ENCODE measurements at regions not wholly inside any gene's neighbourhood (a gene's known extent, or its start where the extent isn't known, plus 50 kb on each side); places are given as distances from the start of the nearest gene placed in this dataset.

DNA sequence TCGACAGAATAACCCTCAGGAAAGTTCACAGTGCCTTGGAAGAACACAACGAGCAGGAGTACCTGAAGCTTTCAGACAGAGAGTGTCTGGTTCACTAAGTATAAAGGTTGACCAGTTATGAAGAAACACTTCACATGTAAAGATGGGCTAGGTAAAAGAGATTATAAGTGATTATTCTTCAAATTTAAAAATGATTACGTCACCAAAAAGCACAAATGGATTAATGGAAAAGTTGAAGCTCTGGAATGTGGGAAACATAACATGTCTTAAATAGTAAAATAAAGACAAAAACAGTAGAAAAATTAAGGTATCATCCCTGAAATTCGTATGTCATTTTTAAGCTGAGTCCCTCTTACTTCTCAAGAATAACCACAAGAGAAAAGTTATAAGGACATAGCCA is 643.9 kb upstream of the KLF12 start:
- H3K4me3 Mint-ChIP-seq, result no peak overlapping the region
- H3K4me1 Mint-ChIP-seq, result no peaks in the 10 kb centered on the region
- ATAC-seq (ENCODE audit: low read depth in 2 of 2) (no peak), DNase-seq (no peak)
- H3K27me3 Mint-ChIP-seq, result no peaks in the 10 kb centered on the region
- H3K27ac Mint-ChIP-seq, result no peak overlapping the region
- peaks cover 0 to 4% (median 0%) of the 10 kb centered on the region in 7 donors for H3K9me3 Mint-ChIP-seq
- H3K36me3 Mint-ChIP-seq, result no peaks in the 10 kb centered on the region

DNA sequence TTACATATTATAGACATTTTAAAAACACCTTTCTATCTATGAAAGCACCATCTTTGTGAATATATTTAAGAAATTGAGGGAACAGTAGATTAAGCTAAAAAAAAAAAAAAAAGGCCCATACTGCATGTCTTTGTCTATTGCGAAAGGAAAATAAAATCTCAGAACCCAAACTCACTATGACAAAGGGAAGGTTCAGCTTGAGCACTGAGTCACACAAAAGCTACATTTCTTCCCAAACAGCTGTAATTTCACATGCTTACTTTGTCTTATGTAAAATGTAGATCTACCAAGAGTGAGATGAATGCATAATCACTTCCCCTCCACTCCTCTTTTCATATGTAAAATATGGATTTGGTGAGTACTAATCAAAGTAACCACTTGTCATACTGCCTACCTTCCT is 640.1 kb upstream of the KLF12 start:
- no peak for DNase-seq
- Mint-ChIP-seq H3K9me3 (peaks cover 0 to 4% (median 0%) of the 10 kb centered on the region in 7 donors), H3K36me3 (no peaks in the 10 kb centered on the region), H3K27me3 (no peaks in the 10 kb centered on the region), H3K4me3 (no peak overlapping the region), H3K4me1 (no peaks in the 10 kb centered on the region), H3K27ac (no peak overlapping the region)
- no peak for ATAC-seq (ENCODE audit: low read depth in 2 of 2)

DNA sequence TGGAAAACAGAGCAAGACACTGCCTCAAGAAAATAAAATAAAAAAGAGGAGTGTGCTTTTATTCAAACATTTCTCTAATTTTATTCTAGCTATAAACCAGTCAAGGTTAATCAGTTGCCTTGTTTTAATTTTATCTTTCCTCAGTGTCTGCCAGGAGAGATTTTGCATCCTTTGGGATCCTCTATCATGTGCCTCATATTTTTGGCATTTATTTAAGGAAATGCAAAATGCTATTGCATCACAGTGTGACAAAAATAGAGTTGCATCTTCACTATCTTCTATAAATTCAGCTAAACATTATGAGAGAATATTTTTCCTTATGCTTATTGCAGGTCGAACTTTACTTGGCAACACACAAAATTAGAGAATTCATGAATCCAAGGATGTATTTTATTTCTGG is 639.0 kb upstream of the KLF12 start:
- no peak for DNase-seq
- Mint-ChIP-seq H3K4me1 (no peaks in the 10 kb centered on the region), H3K27ac (no peak overlapping the region), H3K4me3 (no peak overlapping the region), H3K27me3 (no peaks in the 10 kb centered on the region), H3K36me3 (no peaks in the 10 kb centered on the region), H3K9me3 (peaks cover 0 to 4% (median 0%) of the 10 kb centered on the region in 7 donors)
- no peak for ATAC-seq (ENCODE audit: low read depth in 2 of 2)

DNA sequence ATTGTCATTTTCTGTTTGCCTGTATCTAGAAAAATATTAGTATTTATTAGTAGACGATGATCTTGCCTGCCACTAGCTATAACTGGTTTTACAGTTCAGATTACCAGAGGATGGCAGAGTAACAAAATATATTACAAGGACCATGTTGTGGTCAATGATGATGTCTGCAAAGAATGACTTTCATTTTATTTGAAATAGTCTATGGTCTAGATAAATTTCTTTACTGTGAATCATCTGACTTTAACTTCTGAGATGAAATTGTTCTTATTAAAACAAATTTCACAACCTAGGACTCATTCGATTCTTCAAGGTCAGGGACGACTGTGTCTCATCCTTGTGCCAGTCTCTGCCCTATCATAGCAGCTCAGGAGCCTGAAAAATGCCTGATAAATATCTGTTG is 637.8 kb upstream of the KLF12 start:
- ATAC-seq (ENCODE audit: low read depth in 2 of 2) (no peak), DNase-seq (no peak)
- Mint-ChIP-seq H3K9me3 (peaks cover 0 to 4% (median 0%) of the 10 kb centered on the region in 7 donors), H3K4me1 (no peaks in the 10 kb centered on the region), H3K27ac (no peak overlapping the region), H3K27me3 (no peaks in the 10 kb centered on the region), H3K4me3 (no peak overlapping the region), H3K36me3 (no peaks in the 10 kb centered on the region)

DNA sequence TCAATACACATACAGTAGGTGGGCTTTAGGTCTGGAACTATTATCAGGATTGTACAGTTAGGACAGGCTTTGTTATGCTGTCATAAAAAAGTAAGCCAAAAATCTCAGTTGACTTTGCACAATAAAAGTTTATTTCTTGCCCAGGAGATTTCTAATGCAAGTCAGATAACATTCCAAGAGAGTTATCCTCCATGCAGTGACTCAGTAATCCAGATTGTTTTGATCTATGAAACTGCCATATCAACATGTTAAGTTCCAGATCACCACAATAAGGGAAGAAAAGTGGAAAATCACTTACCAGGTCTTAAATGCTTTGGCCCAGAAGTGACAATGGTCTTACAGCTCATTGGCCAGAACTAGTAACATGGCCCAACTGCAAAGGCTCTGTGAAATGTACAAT is 636.2 kb upstream of the KLF12 start:
- no peak for ATAC-seq (ENCODE audit: low read depth in 2 of 2)
- H3K36me3 Mint-ChIP-seq, result no peaks in the 10 kb centered on the region
- no peak overlapping the region for H3K27ac Mint-ChIP-seq
- no peak overlapping the region for H3K4me3 Mint-ChIP-seq
- H3K4me1 Mint-ChIP-seq, result no peaks in the 10 kb centered on the region
- H3K27me3 Mint-ChIP-seq, result no peaks in the 10 kb centered on the region
- peaks cover 0 to 4% (median 0%) of the 10 kb centered on the region in 7 donors for H3K9me3 Mint-ChIP-seq
- DNase-seq, result no peak

DNA sequence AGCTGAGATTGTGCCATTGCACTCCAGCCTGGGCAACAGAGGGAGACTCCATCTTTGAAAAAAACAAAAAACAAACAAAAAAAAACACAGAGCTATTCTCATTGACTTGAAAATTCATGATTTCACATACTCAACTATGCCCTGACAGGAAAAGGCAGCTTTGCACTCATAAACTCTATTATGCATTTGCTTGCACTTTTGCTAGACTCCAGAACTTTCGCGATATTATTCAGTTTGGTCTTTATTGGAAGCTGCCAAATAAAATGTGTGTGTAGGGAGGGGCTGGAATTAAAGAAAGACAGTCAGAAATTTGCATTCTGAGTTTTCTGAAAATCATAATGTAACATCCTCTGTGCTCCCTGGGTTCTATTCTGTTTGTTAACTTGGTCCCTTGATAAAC is 635.1 kb upstream of the KLF12 start:
- peaks cover 0 to 6% (median 0%) of the 10 kb centered on the region in 7 donors for H3K9me3 Mint-ChIP-seq
- ATAC-seq (ENCODE audit: low read depth in 2 of 2) (no peak), DNase-seq (no peak)
- H3K36me3 Mint-ChIP-seq, result no peaks in the 10 kb centered on the region
- H3K4me1 Mint-ChIP-seq, result no peaks in the 10 kb centered on the region
- H3K4me3 Mint-ChIP-seq, result no peak overlapping the region
- H3K27me3 Mint-ChIP-seq, result no peaks in the 10 kb centered on the region
- H3K27ac Mint-ChIP-seq, result no peak overlapping the region

DNA sequence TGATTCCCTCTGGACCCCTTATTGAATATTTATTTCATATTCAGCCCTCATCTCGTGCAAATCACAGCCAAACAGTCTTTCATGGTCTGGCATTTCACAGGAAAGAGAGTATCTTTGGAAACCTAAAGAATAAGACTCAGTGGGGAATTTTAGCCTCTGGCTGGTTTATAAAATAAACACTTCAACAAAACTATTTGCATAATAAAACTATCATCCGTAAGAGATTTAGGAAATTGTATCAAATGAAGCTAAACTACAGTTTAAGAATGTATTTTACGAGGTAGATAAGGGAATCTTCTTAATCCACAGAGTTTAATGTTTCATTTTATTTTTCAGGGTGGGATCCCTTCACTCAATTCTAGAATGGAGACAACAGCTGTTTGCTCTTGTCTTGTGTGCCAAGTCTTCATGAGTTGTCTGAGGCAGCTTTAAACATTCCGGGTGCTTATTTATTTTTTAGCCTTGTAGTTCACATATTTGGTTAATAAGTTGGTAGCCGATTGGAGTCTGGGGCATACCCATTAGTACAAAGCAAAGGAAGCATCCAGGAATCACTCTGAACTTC is 634.4 kb upstream of the KLF12 start:
- no peak overlapping the region for H3K27ac Mint-ChIP-seq
- ATAC-seq (ENCODE audit: low read depth in 2 of 2) (no peak), DNase-seq (no peak)
- no peaks in the 10 kb centered on the region for H3K36me3 Mint-ChIP-seq
- no peak overlapping the region for H3K4me3 Mint-ChIP-seq
- no peaks in the 10 kb centered on the region for H3K4me1 Mint-ChIP-seq
- H3K27me3 Mint-ChIP-seq, result no peaks in the 10 kb centered on the region
- peaks cover 0 to 7% (median 0%) of the 10 kb centered on the region in 7 donors for H3K9me3 Mint-ChIP-seq

DNA sequence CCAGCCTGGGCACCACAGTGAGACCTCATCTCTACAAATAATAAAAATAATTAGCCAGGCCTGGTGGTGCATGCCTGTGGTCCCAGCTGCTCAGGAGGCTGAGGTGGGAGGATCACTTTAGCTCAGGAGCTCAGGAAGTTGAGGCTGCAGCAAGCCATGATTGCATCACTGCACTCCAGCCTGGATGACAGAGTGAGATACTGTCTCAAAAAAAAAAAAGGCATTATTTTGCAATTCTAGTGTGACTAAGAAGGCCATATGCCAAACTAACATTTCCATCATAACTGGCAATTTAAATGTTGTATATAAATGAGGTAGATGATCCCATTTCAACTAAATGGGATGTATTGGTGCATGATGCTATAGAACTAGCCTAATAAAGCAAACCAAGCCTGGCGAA is 632.8 kb upstream of the KLF12 start:
- peaks cover 0 to 7% (median 0%) of the 10 kb centered on the region in 7 donors for H3K9me3 Mint-ChIP-seq
- ATAC-seq (ENCODE audit: low read depth in 2 of 2) (no peak), DNase-seq (no peak)
- no peak overlapping the region for H3K4me3 Mint-ChIP-seq
- H3K27me3 Mint-ChIP-seq, result no peaks in the 10 kb centered on the region
- H3K36me3 Mint-ChIP-seq, result no peaks in the 10 kb centered on the region
- H3K4me1 Mint-ChIP-seq, result no peaks in the 10 kb centered on the region
- H3K27ac Mint-ChIP-seq, result no peak overlapping the region

DNA sequence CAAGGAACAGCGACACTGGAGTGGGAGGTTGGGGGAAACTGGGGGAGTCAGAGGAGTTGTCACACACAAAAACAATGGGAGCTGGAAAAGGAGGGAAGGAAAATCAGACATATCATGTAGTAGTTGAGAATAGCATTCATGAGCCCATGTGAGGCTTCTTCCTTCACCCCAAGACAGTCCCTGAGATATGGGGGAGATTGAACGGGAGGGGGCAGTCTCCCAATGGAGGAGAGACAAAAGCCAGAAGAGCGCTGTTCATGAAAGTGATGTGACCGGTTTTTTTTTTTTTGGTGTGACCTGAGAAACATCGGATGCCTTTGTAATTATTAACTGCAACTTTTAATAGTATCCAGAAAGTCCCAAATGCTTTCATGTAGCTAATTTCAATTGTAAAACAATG is 631.8 kb upstream of the KLF12 start:
- Mint-ChIP-seq H3K27ac (no peak overlapping the region), H3K36me3 (no peaks in the 10 kb centered on the region), H3K27me3 (no peaks in the 10 kb centered on the region), H3K9me3 (peaks cover 0 to 7% (median 0%) of the 10 kb centered on the region in 7 donors), H3K4me3 (no peak overlapping the region), H3K4me1 (no peaks in the 10 kb centered on the region)
- ATAC-seq (ENCODE audit: low read depth in 2 of 2) (no peak), DNase-seq (no peak)

DNA sequence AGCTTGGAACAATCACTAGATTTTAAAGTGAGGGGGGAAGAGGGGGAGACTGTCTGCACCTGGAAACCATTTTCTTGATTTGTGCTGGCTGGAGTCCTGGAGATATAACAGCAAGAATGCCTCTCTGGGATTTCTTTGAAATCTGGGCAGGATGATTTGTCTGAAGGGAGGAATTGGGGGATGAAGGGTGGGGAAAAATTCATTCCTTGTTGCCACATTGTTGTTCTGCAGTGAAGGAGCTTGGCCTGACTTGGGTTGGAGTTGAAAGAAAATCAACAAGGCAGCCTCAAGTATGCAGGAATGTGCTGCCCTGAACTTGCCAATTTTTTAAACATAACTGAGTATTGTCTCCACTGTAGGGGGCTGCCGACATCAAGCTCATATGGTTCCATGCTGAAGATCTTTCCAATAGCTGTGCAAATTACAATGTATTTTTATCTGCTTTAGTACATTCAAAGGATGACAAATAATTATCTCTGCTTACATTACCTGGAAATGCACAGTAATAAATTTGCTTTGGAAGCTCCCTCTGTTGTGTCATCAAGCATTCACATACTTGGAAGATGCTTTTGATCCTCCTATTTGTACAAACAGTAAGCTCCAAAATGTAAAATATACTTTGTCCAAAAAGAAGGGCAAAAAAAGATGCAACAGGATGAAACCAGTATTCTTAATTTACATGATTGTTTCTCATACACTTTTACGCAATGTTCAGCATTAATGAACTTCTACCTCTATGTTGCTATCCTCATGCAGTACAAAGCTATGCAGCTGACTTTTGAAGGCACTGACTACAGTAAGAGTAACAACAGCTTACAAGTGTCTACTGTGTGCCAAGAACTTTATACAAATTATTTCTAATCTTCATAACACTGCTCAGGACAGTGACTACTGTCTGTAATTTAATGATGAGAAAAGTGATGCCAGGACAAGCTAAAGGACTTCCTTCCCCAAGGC is 627.9 kb upstream of the KLF12 start:
- DNase-seq (no peak), ATAC-seq (ENCODE audit: low read depth in 2 of 2) (no peak)
- Mint-ChIP-seq H3K9me3 (peaks cover 0 to 7% (median 0%) of the 10 kb centered on the region in 7 donors), H3K4me3 (no peak overlapping the region), H3K27ac (no peak overlapping the region), H3K27me3 (no peaks in the 10 kb centered on the region), H3K36me3 (no peaks in the 10 kb centered on the region), H3K4me1 (no peaks in the 10 kb centered on the region)

DNA sequence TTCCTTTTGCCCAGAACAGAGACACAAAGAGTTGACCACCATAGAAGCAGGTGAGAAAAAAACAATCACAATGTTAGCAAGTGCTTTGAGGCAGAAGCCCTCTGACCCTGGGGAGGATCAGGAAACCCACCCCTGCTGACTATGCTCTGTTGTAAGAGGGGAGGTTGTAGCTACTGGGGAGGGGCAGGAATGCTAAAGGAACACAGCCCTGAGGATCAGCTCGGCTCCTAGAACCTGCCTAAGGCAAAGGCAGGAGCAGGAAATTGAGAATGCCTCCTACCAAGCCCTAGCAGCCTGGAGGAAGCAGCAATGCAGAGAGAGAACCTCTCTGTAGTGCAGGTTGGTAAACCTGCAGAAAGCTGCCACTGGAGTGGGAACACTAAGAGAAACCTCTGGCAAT is 624.0 kb upstream of the KLF12 start:
- Mint-ChIP-seq H3K4me3 (no peak overlapping the region), H3K27ac (no peak overlapping the region), H3K27me3 (no peaks in the 10 kb centered on the region), H3K4me1 (no peaks in the 10 kb centered on the region), H3K36me3 (no peaks in the 10 kb centered on the region), H3K9me3 (peaks cover 0 to 2% (median 0%) of the 10 kb centered on the region in 7 donors)
- DNase-seq (no peak), ATAC-seq (ENCODE audit: low read depth in 2 of 2) (no peak)

DNA sequence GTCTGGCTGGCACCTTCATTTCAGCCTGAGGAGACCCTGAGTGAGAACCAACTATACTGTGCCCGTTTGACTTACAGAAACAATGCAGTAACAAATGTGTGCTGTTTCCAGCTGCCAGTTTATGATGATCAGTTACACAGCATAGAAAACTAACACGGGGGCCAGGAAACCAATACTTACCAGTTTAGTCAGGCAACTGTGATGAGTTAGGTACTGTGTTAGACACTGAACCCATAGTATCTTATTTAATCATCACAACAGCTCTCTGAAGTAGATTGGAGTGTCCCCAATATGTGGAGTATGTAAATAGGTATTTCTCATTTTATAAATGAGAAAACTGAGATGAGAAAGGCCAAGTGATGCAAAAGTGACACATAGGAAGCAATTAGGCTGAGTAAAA is 620.9 kb upstream of the KLF12 start:
- ATAC-seq (ENCODE audit: low read depth in 2 of 2) (no peak), DNase-seq (no peak)
- no peaks in the 10 kb centered on the region for H3K4me1 Mint-ChIP-seq
- H3K27me3 Mint-ChIP-seq, result no peaks in the 10 kb centered on the region
- H3K27ac Mint-ChIP-seq, result no peak overlapping the region
- H3K9me3 Mint-ChIP-seq, result peaks cover 0 to 2% (median 0%) of the 10 kb centered on the region in 7 donors
- H3K4me3 Mint-ChIP-seq, result no peak overlapping the region
- H3K36me3 Mint-ChIP-seq, result no peaks in the 10 kb centered on the region

DNA sequence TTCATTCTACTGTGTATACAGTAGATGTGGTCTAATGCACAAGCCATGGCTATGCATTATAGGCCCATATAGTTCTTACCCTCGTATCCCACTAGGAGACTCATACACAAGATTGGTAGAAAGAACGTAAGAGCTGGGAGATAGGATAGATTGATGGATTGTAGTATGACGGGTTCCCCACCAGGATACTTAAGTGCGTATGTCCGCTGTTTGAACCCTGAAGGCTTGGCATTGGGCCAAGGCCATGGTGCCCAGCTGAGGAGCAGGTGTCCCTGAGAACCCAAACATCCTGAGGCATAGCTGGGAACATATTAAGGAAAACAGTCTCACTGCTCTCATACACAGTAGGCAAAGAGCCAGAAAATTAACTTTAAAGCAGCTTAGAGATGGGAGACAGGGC is 617.5 kb upstream of the KLF12 start:
- Mint-ChIP-seq H3K9me3 (peaks cover 0 to 3% (median 0%) of the 10 kb centered on the region in 7 donors), H3K4me3 (no peak overlapping the region), H3K4me1 (no peaks in the 10 kb centered on the region), H3K27ac (no peak overlapping the region), H3K36me3 (no peaks in the 10 kb centered on the region), H3K27me3 (peaks cover 0 to 4% (median 0%) of the 10 kb centered on the region in 3 donors)
- ATAC-seq (ENCODE audit: low read depth in 2 of 2), result no peak
- DNase-seq, result no peak
